ENCODE measurements at regions not wholly inside any gene's neighbourhood (a gene's known extent, or its start where the extent isn't known, plus 50 kb on each side); places are given as distances from the start of the nearest gene placed in this dataset.
"Not testable (repeated sequence)": the region's sequence is repeated elsewhere in the genome, so short reads cannot be mapped to it uniquely, and the experiment has no call there.

- ChIA-PET CTCF (interaction anchor here (1.4 to 1.9 kb wide), 2 partner anchors 9 to 13 kb away, joined by 3 to 4 read pairs; no protein-coding TSS in a partner anchor), POLR2A (no interaction called here)
- H3K27me3 Mint-ChIP-seq: no peaks in the 10 kb centered on the region
- peaks cover 31% of the 10 kb centered on the region for H3K36me3 Mint-ChIP-seq (ENCODE audit: low read depth)
- H3K4me3 Mint-ChIP-seq: no peak overlapping the region
- H3K27ac Mint-ChIP-seq: no peak overlapping the region
- H3K4me1 Mint-ChIP-seq: peaks cover 14% of the 10 kb centered on the region
- H3K9me3 Mint-ChIP-seq: peaks cover 29% of the 10 kb centered on the region
- no peak for DNase-seq
Observed at GRCh38 chr6:25157842-25158241, 121.3 kb upstream of the CARMIL1 start.

GRCh38 chr6:25160134-25160533, 119.0 kb upstream of the CARMIL1 start:
- peaks cover 43% of the 10 kb centered on the region for H3K36me3 Mint-ChIP-seq (ENCODE audit: low read depth)
- DNase-seq, POLR2A ChIA-PET, H3K27ac Mint-ChIP-seq, CTCF ChIA-PET, H3K27me3 Mint-ChIP-seq, H3K4me3 Mint-ChIP-seq: not testable (repeated sequence)
- H3K4me1 Mint-ChIP-seq: peaks cover 25% of the 10 kb centered on the region
- H3K9me3 Mint-ChIP-seq: peaks cover 32% of the 10 kb centered on the region

- H3K9me3 Mint-ChIP-seq: peaks cover 9% of the 10 kb centered on the region
- CTCF ChIA-PET: interaction anchor here (1.2 to 1.4 kb wide), 4 partner anchors 15 to 222 kb away, joined by 3 to 6 read pairs (median 4); no protein-coding TSS in a partner anchor
- H3K27me3 Mint-ChIP-seq: no peaks in the 10 kb centered on the region
- H3K36me3 Mint-ChIP-seq (ENCODE audit: low read depth): peaks cover 21% of the 10 kb centered on the region
- peaks cover 53% of the 10 kb centered on the region for H3K4me1 Mint-ChIP-seq
- POLR2A ChIA-PET: interaction anchor here (0.6 to 1.7 kb wide), 4 partner anchors 27 to 64 kb away, joined by 4 to 6 read pairs (median 5); no protein-coding TSS in a partner anchor
- DNase-seq: no peak
- H3K27ac Mint-ChIP-seq: peak overlapping the region; percentile 76
- peak overlapping the region; percentile 3 for H3K4me3 Mint-ChIP-seq
Observed at GRCh38 chr6:25165177-25165576, 114.0 kb upstream of the CARMIL1 start.

GRCh38 chr6:25165800-25166199, 113.4 kb upstream of the CARMIL1 start:
- peaks cover 19% of the 10 kb centered on the region for H3K36me3 Mint-ChIP-seq (ENCODE audit: low read depth)
- peaks cover 57% of the 10 kb centered on the region for H3K4me1 Mint-ChIP-seq
- peak overlapping the region; percentile 42 for H3K4me3 Mint-ChIP-seq
- POLR2A ChIA-PET: interaction anchor here (0.5 to 1.7 kb wide), 4 partner anchors 10 to 65 kb away, joined by 5 to 6 read pairs (median 5); no protein-coding TSS in a partner anchor
- no peak for DNase-seq
- peaks cover 8% of the 10 kb centered on the region for H3K9me3 Mint-ChIP-seq
- H3K27ac Mint-ChIP-seq: peak overlapping the region; percentile 41
- no peaks in the 10 kb centered on the region for H3K27me3 Mint-ChIP-seq
- CTCF ChIA-PET: interaction anchor here (0.7 to 1.4 kb wide), 7 partner anchors 9 to 222 kb away, joined by 3 to 6 read pairs (median 4); no protein-coding TSS in a partner anchor

- DNase-seq: no peak
- Mint-ChIP-seq H3K27ac (peak overlapping the region; percentile 73), H3K9me3 (peaks cover 5% of the 10 kb centered on the region), H3K27me3 (no peaks in the 10 kb centered on the region), H3K4me1 (peaks cover 64% of the 10 kb centered on the region), H3K36me3 (ENCODE audit: low read depth) (peaks cover 15% of the 10 kb centered on the region), H3K4me3 (peak overlapping the region; percentile 52)
- CTCF ChIA-PET: interaction anchor here (0.8 to 1.0 kb wide), 2 partner anchors 10 to 29 kb away, joined by 3 to 4 read pairs; no protein-coding TSS in a partner anchor
- POLR2A ChIA-PET: interaction anchor here (0.9 to 1.7 kb wide), 2 partner anchors 29 to 31 kb away, joined by 3 to 5 read pairs; no protein-coding TSS in a partner anchor
Observed at GRCh38 chr6:25166955-25167748, 112.0 kb upstream of the CARMIL1 start.

- no peak overlapping the region for H3K4me3 Mint-ChIP-seq
- peaks cover 18% of the 10 kb centered on the region for H3K36me3 Mint-ChIP-seq (ENCODE audit: low read depth)
- DNase-seq: no peak
- H3K4me1 Mint-ChIP-seq: peaks cover 67% of the 10 kb centered on the region
- ChIA-PET POLR2A (interaction anchor here (0.5 kb wide), 1 partner anchor 877 kb away, joined by 4 read pairs; no protein-coding TSS in a partner anchor), CTCF (interaction anchor here (0.8 kb wide), 1 partner anchor 30 kb away, joined by 3 read pairs; no protein-coding TSS in a partner anchor)
- H3K27me3 Mint-ChIP-seq: no peaks in the 10 kb centered on the region
- peaks cover 5% of the 10 kb centered on the region for H3K9me3 Mint-ChIP-seq
- H3K27ac Mint-ChIP-seq: no peak overlapping the region
Observed at GRCh38 chr6:25167961-25168360, 111.2 kb upstream of the CARMIL1 start.

GRCh38 chr6:25168637-25169036, 110.5 kb upstream of the CARMIL1 start:
- peaks cover 5% of the 10 kb centered on the region for H3K9me3 Mint-ChIP-seq
- H3K27me3 Mint-ChIP-seq: no peaks in the 10 kb centered on the region
- peaks cover 13% of the 10 kb centered on the region for H3K36me3 Mint-ChIP-seq (ENCODE audit: low read depth)
- peaks cover 69% of the 10 kb centered on the region for H3K4me1 Mint-ChIP-seq
- H3K27ac Mint-ChIP-seq: no peak overlapping the region
- CTCF ChIA-PET: interaction anchor here (0.6 kb wide), 1 partner anchor 20 kb away, joined by 5 read pairs; no protein-coding TSS in a partner anchor
- no peak overlapping the region for H3K4me3 Mint-ChIP-seq
- POLR2A ChIA-PET: no interaction called here
- DNase-seq: no peak

GRCh38 chr6:25169553-25169952, 109.6 kb upstream of the CARMIL1 start:
- H3K4me1 Mint-ChIP-seq: peaks cover 69% of the 10 kb centered on the region
- no peak for DNase-seq
- H3K27ac Mint-ChIP-seq: no peak overlapping the region
- ChIA-PET CTCF (interaction anchor here (1.5 kb wide), 1 partner anchor 12 kb away, joined by 3 read pairs; no protein-coding TSS in a partner anchor), POLR2A (no interaction called here)
- peaks cover 2% of the 10 kb centered on the region for H3K9me3 Mint-ChIP-seq
- H3K27me3 Mint-ChIP-seq: no peaks in the 10 kb centered on the region
- H3K36me3 Mint-ChIP-seq (ENCODE audit: low read depth): peaks cover 7% of the 10 kb centered on the region
- no peak overlapping the region for H3K4me3 Mint-ChIP-seq

- no peak overlapping the region for H3K27ac Mint-ChIP-seq
- peaks cover 70% of the 10 kb centered on the region for H3K4me1 Mint-ChIP-seq
- H3K36me3 Mint-ChIP-seq (ENCODE audit: low read depth): peaks cover 5% of the 10 kb centered on the region
- no peaks in the 10 kb centered on the region for H3K27me3 Mint-ChIP-seq
- H3K9me3 Mint-ChIP-seq: no peaks in the 10 kb centered on the region
- ChIA-PET POLR2A (no interaction called here), CTCF (interaction anchor here (1.5 kb wide), 1 partner anchor 13 kb away, joined by 3 read pairs; no protein-coding TSS in a partner anchor)
- H3K4me3 Mint-ChIP-seq: no peak overlapping the region
- no peak for DNase-seq
Observed at GRCh38 chr6:25169961-25170360, 109.2 kb upstream of the CARMIL1 start.

- no peaks in the 10 kb centered on the region for H3K27me3 Mint-ChIP-seq
- H3K4me3 Mint-ChIP-seq: no peak overlapping the region
- CTCF ChIA-PET: interaction anchor here (1.5 kb wide), 1 partner anchor 14 kb away, joined by 3 read pairs; no protein-coding TSS in a partner anchor
- H3K9me3 Mint-ChIP-seq: no peaks in the 10 kb centered on the region
- DNase-seq: no peak
- POLR2A ChIA-PET: interaction anchor here (0.5 kb wide), 1 partner anchor 21 kb away, joined by 3 read pairs; no protein-coding TSS in a partner anchor
- H3K36me3 Mint-ChIP-seq (ENCODE audit: low read depth): peaks cover 5% of the 10 kb centered on the region
- H3K27ac Mint-ChIP-seq: no peak overlapping the region
- H3K4me1 Mint-ChIP-seq: peaks cover 71% of the 10 kb centered on the region
Observed at GRCh38 chr6:25170640-25171039, 108.5 kb upstream of the CARMIL1 start.

- no peak for DNase-seq
- ChIA-PET CTCF (interaction anchor here (1.0 to 3.0 kb wide), 3 partner anchors 11 to 14 kb away, joined by 3 to 15 read pairs (median 3); no protein-coding TSS in a partner anchor), POLR2A (interaction anchor here (0.5 kb wide), 1 partner anchor 20 kb away, joined by 3 read pairs; no protein-coding TSS in a partner anchor)
- peaks cover 5% of the 10 kb centered on the region for H3K36me3 Mint-ChIP-seq (ENCODE audit: low read depth)
- H3K27ac Mint-ChIP-seq: no peak overlapping the region
- no peaks in the 10 kb centered on the region for H3K27me3 Mint-ChIP-seq
- H3K4me1 Mint-ChIP-seq: peaks cover 71% of the 10 kb centered on the region
- no peaks in the 10 kb centered on the region for H3K9me3 Mint-ChIP-seq
- no peak overlapping the region for H3K4me3 Mint-ChIP-seq
Observed at GRCh38 chr6:25171301-25171700, 107.9 kb upstream of the CARMIL1 start.

- Mint-ChIP-seq H3K4me3 (no peak overlapping the region), H3K36me3 (ENCODE audit: low read depth) (peaks cover 5% of the 10 kb centered on the region), H3K27ac (no peak overlapping the region), H3K9me3 (no peaks in the 10 kb centered on the region), H3K27me3 (no peaks in the 10 kb centered on the region), H3K4me1 (peaks cover 60% of the 10 kb centered on the region)
- no peak for DNase-seq
- POLR2A ChIA-PET: no interaction called here
- CTCF ChIA-PET: interaction anchor here (0.5 to 3.0 kb wide), 4 partner anchors 9 to 384 kb away, joined by 3 to 15 read pairs (median 4); no protein-coding TSS in a partner anchor
Observed at GRCh38 chr6:25172819-25173218, 106.4 kb upstream of the CARMIL1 start.

- Mint-ChIP-seq H3K4me3 (no peak overlapping the region), H3K27ac (no peak overlapping the region), H3K9me3 (no peaks in the 10 kb centered on the region), H3K4me1 (peaks cover 58% of the 10 kb centered on the region), H3K27me3 (no peaks in the 10 kb centered on the region), H3K36me3 (ENCODE audit: low read depth) (peaks cover 5% of the 10 kb centered on the region)
- DNase-seq: no peak
- ChIA-PET CTCF (interaction anchor here (0.7 to 3.0 kb wide), 4 partner anchors 9 to 264 kb away, joined by 3 to 15 read pairs (median 4); no protein-coding TSS in a partner anchor), POLR2A (no interaction called here)
Observed at GRCh38 chr6:25173246-25173645, 105.9 kb upstream of the CARMIL1 start.

Measured in activated CD4-positive, alpha-beta T cell treated with anti-CD3 and anti-CD28 coated beads, Interleukin-2, amount 10 ng/mL, durations not matched to agents 7 days and 5 days (primary cell).